GM18951 (cell line): ENCODE measurements at regions not wholly inside any gene's neighbourhood (a gene's known extent, or its start where the extent isn't known, plus 50 kb on each side); places are given as distances from the start of the nearest gene placed in this dataset.
"Not testable (repeated sequence)": the region's sequence is repeated elsewhere in the genome, so short reads cannot be mapped to it uniquely, and the experiment has no call there.

ENCODE experiments used
- POLR2A ChIP-seq: IDR thresholded peaks from 4 replicates; pipeline ENCODE4 v1.6.1; 2011; ENCODE audit warnings: mild to moderate bottlenecking; ENCODE audit not compliant: insufficient read length, insufficient read depth; ENCODE audit errors: extremely low read depth
- in situ Hi-C: fragments of 300-500 bp; cut with MboI; formaldehyde crosslinking; loops from one replicate; pipeline ENCODE4 v1.12.0; 2022; ENCODE audit warnings: low sequenced_read_pairs, mixed read lengths, inconsistent platforms; ENCODE audit not compliant: unreplicated experiment

DNA sequence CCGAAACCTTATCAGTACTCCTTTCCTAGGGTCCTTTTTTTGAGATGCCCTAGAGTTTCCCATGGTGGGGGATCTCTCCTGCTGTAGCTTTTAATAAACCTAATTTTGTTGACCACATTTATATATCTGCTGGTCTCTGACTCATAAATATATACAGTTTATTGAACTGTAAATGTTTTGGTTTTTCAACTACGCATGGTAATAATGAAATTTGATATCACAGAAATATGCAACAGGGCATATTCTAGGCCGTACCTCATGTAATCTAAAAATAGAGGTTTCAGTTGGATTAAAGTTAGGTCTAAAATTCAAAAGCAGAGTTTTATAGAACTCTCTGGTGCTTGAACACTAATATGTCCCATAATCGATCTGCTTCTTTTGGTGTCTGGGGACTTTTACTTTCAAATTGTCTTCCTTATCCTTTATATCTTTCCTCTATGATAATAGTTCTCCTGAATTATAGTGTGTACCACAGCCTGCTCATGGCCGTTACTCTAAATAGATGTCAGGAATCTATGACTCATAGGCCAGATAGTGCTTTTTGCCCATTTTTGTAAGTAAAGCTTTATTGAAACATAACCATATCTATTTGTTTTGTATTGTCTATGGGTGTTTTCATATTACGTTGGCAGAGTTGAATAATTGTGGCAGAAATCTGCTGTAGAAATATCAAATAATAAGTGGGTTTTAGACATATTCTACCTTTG, 324.8 kb upstream of the PCDH9 start:
- no peak for TF ChIP-seq POLR2A
- in situ Hi-C loops, result no loop called here

DNA sequence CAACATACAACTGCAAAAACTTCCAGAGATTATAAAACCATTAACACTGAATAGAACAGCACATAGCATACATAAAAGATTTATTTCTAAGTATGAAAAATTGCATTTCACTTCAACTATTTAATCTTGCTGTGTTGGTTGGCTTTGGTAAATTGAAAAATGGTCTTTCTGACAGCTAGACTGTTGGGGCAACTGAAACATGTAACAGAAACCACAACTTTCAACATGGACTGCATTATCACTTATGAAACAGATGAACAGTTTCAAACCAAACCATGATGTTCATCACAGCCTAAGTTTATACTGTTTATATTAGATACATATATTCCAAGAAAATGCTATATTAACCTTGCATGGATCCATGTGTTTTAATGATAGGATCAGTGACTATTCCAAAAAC, 324.1 kb upstream of the PCDH9 start:
- in situ Hi-C loops, result no loop called here

DNA sequence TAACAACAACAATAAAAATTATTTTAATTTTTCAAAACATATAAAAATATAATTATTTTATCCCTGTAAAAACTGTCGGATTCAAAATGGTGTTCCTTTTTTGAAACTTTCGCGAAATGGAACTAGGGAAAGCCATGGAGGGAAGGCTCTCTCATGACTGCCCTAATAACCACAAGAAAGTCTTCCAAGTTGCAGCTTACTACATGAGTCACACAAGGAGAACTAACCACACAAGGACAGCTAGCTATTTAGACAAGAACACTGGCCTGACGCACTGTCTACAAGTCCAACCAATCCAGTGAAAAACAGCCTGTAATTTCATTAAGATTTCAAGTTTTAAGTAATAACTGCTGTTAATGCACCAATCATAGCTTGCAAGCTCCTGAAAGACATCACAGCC, 319.2 kb upstream of the PCDH9 start:
- in situ Hi-C loops, result no loop called here
- TF ChIP-seq POLR2A, result no peak

More for the DNA sequence above, 324.1 kb upstream of the PCDH9 start:
- TF ChIP-seq POLR2A, result no peak

DNA sequence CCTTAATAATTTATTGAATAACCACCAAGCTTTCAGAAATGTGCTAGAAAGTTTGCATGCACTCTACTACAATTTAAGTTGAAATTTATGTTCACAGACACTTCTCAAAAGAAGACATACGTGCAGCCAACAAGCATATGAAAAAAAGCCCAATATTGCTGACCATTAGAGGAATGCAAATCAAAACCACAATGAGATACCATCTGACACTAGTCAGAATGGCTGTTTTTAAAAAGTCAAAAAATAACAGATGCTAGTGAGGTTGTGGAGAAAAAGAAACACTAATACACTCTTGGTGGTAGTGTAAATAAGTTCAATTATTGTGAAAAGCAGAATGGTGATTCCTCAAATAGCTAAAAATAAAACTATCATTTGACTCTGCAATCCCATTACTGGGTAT, 308.8 kb upstream of the PCDH9 start:
- TF ChIP-seq POLR2A, result no peak

DNA sequence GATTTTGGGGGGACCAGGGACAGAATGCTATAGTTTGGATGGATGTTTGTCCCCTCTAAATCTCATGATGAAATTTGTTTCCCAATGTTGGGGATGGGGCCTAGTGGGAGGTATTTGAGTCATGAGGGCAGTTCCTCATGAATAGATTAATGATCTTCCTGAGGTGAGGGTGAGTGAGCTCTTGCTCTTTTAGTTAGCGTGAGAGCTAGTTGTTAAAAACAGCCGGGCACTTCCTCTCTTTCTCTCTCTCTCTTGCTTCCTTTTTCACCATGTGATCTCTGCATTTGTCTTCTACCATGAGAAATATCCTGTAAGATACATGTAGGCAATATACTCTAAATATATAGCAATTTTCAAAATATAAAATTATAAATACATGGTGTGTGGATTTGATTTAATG, 290.8 kb upstream of the PCDH9 start:
- TF ChIP-seq POLR2A, result no peak
- in situ Hi-C loops, result no loop called here

More for the DNA sequence above, 308.8 kb upstream of the PCDH9 start:
- in situ Hi-C loops, result no loop called here

DNA sequence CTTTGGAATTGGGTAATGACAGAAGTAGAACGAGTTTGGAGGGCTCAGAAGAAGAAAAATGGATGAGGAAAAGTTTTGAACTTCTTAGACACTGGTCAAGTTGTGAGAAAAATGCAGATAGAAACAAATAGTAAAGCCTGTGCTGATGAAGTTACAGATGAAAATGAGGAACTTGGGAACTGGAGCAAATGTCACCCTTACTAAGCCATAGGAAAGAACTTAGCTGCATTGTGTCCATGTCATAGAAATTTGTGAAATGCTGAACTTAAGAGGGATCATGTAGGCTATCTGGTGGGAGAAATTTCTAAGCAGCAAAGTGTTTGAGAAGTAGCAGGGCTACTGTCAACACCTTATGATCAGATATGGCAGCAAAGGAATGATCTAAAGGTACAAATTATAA, 289.2 kb upstream of the PCDH9 start:
- no peak for TF ChIP-seq POLR2A
- in situ Hi-C loops, result no loop called here

DNA sequence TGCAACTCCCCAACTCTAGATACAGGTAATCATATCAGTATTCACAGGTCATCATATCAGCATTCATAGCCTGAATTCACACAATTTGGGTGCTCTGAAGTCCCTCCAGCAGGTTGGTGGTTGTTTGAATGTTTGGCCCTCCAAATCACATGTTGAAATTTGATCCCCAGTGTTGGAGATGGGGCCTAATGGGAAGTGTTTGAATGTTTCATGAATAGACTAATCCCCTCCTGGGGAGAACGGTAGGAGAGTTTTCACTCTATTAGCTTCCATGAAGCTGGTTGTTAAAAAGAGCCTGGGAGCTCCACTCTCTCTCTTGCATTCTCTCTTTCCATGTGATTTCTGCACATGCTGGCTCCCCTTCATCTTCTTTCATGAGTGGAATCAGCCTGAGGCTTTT, 288.6 kb upstream of the PCDH9 start:
- TF ChIP-seq POLR2A, result no peak

DNA sequence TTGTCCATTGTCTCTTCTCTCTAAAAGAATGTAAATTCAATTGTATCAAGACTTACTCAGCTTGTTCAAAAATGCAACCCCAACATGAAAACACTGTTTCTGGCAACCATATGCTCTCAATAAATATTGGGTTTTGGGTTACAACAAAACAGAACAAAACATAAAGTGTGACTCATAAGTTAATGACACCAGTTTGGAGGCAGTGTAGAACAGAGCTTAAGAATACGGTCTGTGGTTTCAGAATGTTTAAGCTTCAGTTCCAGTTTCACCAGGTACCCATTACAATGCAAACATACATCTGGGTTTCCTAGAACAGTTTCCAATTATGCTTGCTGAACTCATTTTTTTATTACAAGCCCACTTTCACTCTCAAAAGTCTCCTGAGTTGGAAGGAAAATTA, 285.8 kb upstream of the PCDH9 start:
- in situ Hi-C loops, result no loop called here
- TF ChIP-seq POLR2A, result no peak

More for the DNA sequence above, 288.6 kb upstream of the PCDH9 start:
- in situ Hi-C loops, result no loop called here

DNA sequence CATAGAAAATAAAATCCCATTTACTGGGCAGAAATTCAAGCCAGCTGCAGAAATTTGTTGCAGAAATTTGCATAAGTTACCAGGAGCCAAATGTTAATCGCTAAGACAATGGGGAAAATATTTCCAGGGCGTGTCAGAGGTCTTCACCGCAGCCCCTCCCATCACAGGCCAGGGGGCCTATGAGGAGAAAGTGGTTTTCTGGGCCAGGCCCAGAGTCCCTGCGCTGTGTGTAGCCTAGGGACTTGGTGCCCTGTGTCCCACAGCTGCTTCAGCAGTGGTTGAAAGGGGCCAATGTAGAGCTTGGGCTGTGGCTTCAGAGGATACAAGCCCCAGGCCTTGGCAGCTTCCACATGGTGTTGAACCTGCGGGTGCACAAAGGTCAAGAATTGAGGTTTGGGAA, 278.9 kb upstream of the PCDH9 start:
- in situ Hi-C loops, result no loop called here

DNA sequence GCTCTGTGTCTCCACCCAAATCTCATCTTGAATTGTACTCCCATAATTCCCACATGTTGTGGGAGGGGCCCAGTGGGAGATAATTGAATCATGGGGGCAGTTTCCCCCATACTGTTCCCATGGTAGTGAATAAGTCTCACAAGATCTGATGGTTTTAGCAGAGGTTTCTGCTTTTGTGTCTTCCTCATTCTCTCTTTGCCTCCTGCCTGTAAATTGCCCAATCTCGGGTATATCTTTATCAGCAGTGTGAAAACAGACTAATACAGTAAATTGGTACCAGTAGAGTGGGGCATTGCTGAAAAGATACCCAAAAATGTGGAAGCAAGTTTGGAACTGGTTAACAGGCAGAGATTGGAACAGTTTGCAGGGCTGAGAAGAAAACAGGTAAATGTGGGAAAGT, 278.1 kb upstream of the PCDH9 start:
- in situ Hi-C loops, result not testable (repeated sequence)

More for the DNA sequence above, 278.9 kb upstream of the PCDH9 start:
- no peak for TF ChIP-seq POLR2A

DNA sequence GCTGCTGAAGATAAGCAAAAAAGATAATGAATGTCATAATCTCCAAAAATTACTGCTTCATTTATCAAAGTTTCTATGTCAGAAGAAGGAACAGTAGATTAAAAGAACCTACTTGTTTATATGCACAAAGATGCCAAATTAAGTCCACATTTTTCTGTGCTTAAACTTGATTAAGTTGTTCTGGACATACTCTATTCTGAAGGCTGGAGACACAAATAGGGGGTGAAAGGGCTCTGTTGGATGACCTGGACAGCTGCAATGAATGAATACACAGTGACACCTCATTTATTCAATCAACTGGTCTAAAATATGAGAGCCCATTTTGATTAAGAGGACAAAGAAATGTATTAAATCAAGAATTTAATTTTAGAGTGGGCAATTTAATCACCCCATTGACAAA, 276.3 kb upstream of the PCDH9 start:
- in situ Hi-C loops, result no loop called here
- no peak for TF ChIP-seq POLR2A

DNA sequence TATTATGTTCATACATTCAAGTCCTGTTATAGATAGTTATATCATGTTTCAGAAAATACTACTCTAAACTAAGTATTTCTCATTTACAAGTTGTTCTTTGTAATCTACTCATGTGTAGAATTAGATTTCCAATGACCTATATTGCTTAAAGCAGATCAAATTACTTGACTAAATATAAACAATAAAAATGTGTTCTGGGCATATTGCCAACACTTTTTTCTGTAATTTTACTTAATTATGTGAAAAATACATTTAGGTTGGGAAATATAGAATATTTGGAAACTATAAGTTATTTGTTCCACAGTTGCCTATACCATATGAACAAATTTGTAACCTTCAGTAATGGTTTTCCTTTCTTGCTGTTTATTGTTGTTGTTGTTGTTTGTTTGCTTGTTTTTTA, 275.2 kb upstream of the PCDH9 start:
- no peak for TF ChIP-seq POLR2A
- in situ Hi-C loops, result no loop called here

DNA sequence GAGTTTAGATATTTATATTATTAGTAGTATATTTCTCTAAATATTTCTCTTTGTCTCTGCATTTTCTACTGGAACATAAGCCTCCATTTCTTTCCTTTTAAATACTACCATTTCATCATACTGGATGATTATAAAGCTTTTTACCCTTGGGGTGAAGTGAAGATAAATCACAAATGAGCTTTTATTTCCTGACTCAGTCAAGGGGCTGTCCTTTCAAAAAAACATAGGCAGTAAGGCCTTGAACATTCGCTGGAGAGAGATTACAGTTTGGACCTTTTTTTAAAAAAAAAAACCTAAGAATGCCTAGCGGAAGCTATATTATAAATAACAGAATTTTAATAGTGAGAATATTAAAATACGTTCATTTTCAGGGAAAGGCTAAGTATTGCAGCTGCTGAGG, 268.8 kb upstream of the PCDH9 start:
- no peak for TF ChIP-seq POLR2A
- in situ Hi-C loops, result no loop called here

DNA sequence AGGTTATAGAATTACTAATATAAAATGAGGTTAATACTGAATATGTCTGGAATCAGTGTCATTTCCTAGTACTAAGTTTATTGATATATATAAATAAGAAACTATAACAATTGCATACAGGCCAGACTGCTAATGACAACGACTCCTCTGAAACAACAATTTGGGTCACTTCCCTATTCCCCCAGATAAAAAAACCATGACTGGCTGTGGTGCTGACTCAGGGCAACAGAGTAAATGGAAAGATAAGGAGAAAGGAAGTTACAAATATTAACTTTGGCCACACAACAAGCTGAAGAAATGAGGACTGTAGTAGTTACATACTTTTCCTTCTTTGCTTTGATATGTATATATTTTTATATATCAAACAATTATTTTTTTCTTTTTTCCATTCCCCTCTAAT, 263.7 kb upstream of the PCDH9 start:
- in situ Hi-C loops, result no loop called here

DNA sequence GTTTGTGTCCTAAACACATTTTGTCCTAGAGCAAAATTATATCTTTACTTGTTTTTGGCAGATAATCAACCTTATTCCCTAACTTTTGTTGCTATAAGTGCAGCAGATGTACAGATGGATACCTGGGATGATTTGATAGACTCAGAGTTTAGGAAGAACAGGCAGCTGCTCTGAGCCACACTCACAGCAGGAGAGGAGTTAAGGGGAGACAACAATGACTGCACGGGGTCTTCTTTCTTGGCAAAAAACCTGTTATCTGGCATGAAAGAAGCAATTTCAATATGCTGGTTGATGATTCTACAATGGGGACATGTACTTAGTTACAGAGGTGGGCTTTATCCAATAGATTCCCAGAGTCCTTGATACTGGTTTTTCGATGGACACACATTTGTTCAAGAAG, 258.9 kb upstream of the PCDH9 start:
- no peak for TF ChIP-seq POLR2A
- in situ Hi-C loops, result no loop called here

More for the DNA sequence above, 263.7 kb upstream of the PCDH9 start:
- no peak for TF ChIP-seq POLR2A
